Common myeloid progenitor, CD34-positive (primary cell): ENCODE measurements at regions not wholly inside any gene's neighbourhood (a gene's known extent, or its start where the extent isn't known, plus 50 kb on each side); places are given as distances from the start of the nearest gene placed in this dataset.

Experiments
- CTCF ChIA-PET: fragments of 350-600 bp; sonication (Branson Sonifier 250); formaldehyde crosslinking; loops from one replicate; lab custom pipeline; 2021; ENCODE audit warnings: antibody characterized with exemption; lab: Charles Lee
- POLR2A ChIA-PET: fragments of 350-600 bp; sonication (Branson Sonifier 250); formaldehyde crosslinking; loops from one replicate; lab custom pipeline; 2021; ENCODE audit warnings: antibody characterized with exemption; lab: Charles Lee
- DNase-seq, 3 donors: peaks; one replicate each; pipeline versions ENCODE4 v3.0.0 to v3.0.0-alpha.2; 2013
- H3K27ac ChIP-seq, 2 experiments: 1 replicate in 1 of 2; 2 replicates in 1 of 2; pipeline ENCODE4 v1.7.0; 2013; ENCODE audit warnings: inconsistent platforms in 2 of 2, low read length in 2 of 2, mild to moderate bottlenecking in 2 of 2, low read depth in 1 of 2, moderate library complexity in 1 of 2; ENCODE audit not compliant: severe bottlenecking in 2 of 2, insufficient read depth in 1 of 2, poor library complexity in 1 of 2
- H3K27me3 ChIP-seq, 5 experiments: replicated peaks in 2 of 5; 1 replicate in 3 of 5; 2 replicates in 2 of 5; pipeline versions ENCODE4 v1.6.1 to v1.7.0; 2013; ENCODE audit warnings: low read length in 4 of 5, mild to moderate bottlenecking in 2 of 5, moderate library complexity in 2 of 5, inconsistent platforms in 1 of 5; ENCODE audit not compliant: insufficient read depth in 5 of 5, control insufficient read depth in 4 of 5
- H3K36me3 ChIP-seq, 4 experiments: 1 replicate in 2 of 4; 2 replicates in 2 of 4; pipeline versions ENCODE4 v1.6.1 to v1.7.0; 2013; ENCODE audit warnings: low read length in 3 of 4, control low read depth in 1 of 4, mild to moderate bottlenecking in 1 of 4; ENCODE audit not compliant: control insufficient read depth in 4 of 4, insufficient read depth in 4 of 4
- H3K4me1 ChIP-seq, 4 experiments: 1 replicate in 3 of 4; 2 replicates in 1 of 4; pipeline versions ENCODE4 v1.6.1 to v1.7.1; 2013; ENCODE audit warnings: low read length in 3 of 4, mild to moderate bottlenecking in 3 of 4, control low read depth in 1 of 4, inconsistent platforms in 1 of 4, moderate library complexity in 1 of 4; ENCODE audit not compliant: control insufficient read depth in 4 of 4, insufficient read depth in 4 of 4; ENCODE audit errors: control extremely low read depth in 1 of 4
- H3K4me3 ChIP-seq, 7 experiments: 1 replicate in 4 of 7; 2 replicates in 3 of 7; pipeline versions ENCODE4 v1.5.1 to v1.7.0; 2013; ENCODE audit warnings: mild to moderate bottlenecking in 7 of 7, low read length in 6 of 7, moderate library complexity in 6 of 7, inconsistent platforms in 2 of 7, low read depth in 2 of 7, control low read depth in 1 of 7; ENCODE audit not compliant: insufficient read depth in 4 of 7, control insufficient read depth in 1 of 7; ENCODE audit errors: extremely low read depth in 1 of 7
- H3K9me3 ChIP-seq, 5 experiments: 1 replicate in 4 of 5; 2 replicates in 1 of 5; pipeline versions ENCODE4 v1.6.1 to v1.7.1; 2013; ENCODE audit warnings: low read length in 4 of 5, mild to moderate bottlenecking in 2 of 5, inconsistent platforms in 1 of 5, low read depth in 1 of 5, moderate library complexity in 1 of 5; ENCODE audit not compliant: control insufficient read depth in 4 of 5, insufficient read depth in 2 of 5; ENCODE audit errors: control extremely low read depth in 1 of 5
- WGBS: methylation state at CpG from one replicate; pipeline ENCODE4 v1.1.5; 2013; ENCODE audit not compliant: insufficient coverage; 5-methylcytosine and 5-hydroxymethylcytosine counted together

DNA sequence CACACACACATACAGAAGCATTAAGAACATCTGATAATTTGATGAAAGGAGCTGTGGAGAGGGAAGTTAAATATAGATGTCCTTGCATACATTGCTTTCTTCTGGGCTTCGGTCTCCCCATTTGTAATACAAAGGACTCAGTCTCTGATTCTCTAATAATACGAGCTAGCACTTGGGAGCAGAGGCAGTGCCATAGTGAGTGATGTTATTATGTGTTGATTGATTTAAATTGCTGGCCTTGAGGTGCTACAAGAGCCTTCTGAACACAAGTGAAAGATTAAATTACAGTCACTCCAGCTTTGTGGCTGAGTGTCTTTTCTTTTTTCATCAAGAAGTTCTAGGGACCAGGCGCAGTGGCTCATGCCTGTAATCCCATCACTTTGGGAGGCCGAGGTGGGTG lies 61.5 kb upstream of the HMGXB4 start:
- WGBS = 100% methylated on average over 2 of the region's 4 CpGs
- H3K27ac ChIP-seq = no peak overlapping the region
- no peaks in the 10 kb centered on the region for H3K36me3 ChIP-seq
- no peak for DNase-seq
- no peaks in the 10 kb centered on the region for H3K4me1 ChIP-seq
- peaks cover 0 to 4% (median 0%) of the 10 kb centered on the region in 5 experiments for H3K9me3 ChIP-seq
- peaks cover 0 to 28% (median 6%) of the 10 kb centered on the region in 5 experiments for H3K27me3 ChIP-seq
- POLR2A ChIA-PET = no interaction called here
- CTCF ChIA-PET = no interaction called here
- no peak overlapping the region for H3K4me3 ChIP-seq

DNA sequence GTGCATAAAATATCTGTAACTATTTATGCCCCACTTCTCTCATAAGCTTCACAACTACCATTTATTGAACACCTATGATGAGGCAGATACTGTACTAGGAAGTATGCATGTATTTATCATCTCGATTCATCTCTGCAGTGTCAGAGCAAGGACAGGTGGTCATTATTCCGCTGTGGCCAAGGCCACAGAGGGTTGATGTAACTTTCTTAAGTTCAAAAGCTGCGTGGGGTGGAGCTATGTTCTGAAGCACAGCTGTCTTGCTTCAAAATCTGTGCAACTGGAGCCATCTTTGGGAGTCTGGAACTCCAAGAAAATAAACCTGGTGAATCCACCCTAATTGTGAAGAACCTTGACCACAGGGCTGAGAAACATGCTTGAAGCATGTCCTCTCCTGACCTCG lies 60.2 kb upstream of the HMGXB4 start:
- no peak overlapping the region for H3K4me3 ChIP-seq
- no peaks in the 10 kb centered on the region for H3K36me3 ChIP-seq
- peaks cover 0 to 1% (median 0%) of the 10 kb centered on the region in 5 experiments for H3K9me3 ChIP-seq
- WGBS = 88% methylated on average over 4 of the region's 4 CpGs
- CTCF ChIA-PET = no interaction called here
- no peaks in the 10 kb centered on the region for H3K4me1 ChIP-seq
- H3K27me3 ChIP-seq = peaks cover 0 to 28% (median 6%) of the 10 kb centered on the region in 5 experiments
- POLR2A ChIA-PET = no interaction called here
- H3K27ac ChIP-seq = no peak overlapping the region
- no peak for DNase-seq

DNA sequence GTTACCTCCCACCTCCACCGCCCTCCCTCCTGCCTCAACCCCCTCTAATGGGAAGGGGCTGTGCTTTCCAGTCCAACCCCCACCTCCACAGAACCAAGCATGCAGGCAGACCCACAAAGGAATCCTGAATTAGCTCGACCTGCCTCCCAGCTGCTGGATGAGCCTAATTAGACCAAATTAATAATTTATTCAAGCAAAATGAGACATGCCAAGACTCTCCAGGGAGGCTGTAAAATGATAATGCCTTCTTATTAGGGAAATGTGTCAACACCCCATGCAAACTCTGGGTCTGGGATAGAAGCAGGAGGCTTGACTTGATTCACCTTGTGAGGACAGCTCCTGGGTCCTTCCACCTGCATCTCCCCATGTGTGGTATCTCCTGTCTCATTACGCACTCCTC lies 59.4 kb upstream of the HMGXB4 start:
- Histone ChIP-seq H3K27ac (no peak overlapping the region), H3K4me3 (no peak overlapping the region), H3K4me1 (no peaks in the 10 kb centered on the region), H3K36me3 (no peaks in the 10 kb centered on the region), H3K27me3 (peaks cover 0 to 28% (median 6%) of the 10 kb centered on the region in 5 experiments), H3K9me3 (peaks cover 0 to 1% (median 0%) of the 10 kb centered on the region in 5 experiments)
- DNase-seq = no peak
- POLR2A ChIA-PET = interaction anchor here (0.6 kb wide), 1 partner anchor 448 kb away, joined by 3 read pairs; no protein-coding TSS in a partner anchor
- CTCF ChIA-PET = no interaction called here
- 67% methylated on average over 1 of the region's 3 CpGs for WGBS

DNA sequence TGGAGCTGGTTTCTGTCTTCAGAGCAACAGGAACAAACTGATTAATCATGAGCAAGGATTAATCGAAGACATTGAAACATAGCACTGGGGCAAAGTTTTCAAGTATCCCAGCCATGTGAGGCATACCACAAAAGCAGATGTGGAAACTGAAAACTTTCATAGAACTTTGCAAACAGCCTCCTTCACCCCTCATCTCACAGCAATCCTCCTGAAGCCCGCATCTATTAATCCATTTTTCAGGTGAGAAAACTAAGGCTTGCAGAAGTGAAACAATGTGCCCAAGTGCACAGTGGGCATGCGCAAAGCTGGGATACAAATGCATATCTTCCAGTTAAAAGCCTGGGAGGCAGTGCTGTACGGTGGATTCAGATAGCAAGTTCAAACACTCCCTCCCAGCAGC lies 58.6 kb upstream of the HMGXB4 start:
- no peak overlapping the region for H3K27ac ChIP-seq
- H3K27me3 ChIP-seq = peaks cover 0 to 28% (median 6%) of the 10 kb centered on the region in 5 experiments
- ChIA-PET POLR2A (no interaction called here), CTCF (no interaction called here)
- H3K4me1 ChIP-seq = no peaks in the 10 kb centered on the region
- H3K9me3 ChIP-seq = peaks cover 0 to 1% (median 0%) of the 10 kb centered on the region in 5 experiments
- no peak overlapping the region for H3K4me3 ChIP-seq
- H3K36me3 ChIP-seq = no peaks in the 10 kb centered on the region
- no peak for DNase-seq
- 85% methylated on average over 4 of the region's 4 CpGs for WGBS

DNA sequence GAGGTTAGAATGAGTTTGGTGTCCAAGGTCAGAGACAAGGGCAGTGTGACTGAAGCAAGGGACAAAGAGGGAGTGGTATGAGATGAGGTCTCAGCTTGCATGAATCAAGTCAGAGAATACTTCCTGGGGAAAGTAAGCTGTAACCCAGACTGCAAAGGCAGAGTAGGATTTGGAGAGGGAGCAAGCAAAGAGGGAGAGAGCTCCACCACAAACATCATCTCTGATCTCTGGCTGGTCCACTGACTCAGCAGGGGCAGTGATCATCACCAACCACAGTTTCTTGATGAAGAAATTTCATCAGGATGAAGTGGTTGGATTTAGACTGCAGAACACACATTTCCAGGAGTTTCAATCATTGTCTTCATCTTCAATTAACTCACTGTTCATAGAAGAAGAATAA lies 54.9 kb upstream of the HMGXB4 start:
- no peaks in the 10 kb centered on the region for H3K36me3 ChIP-seq
- H3K9me3 ChIP-seq = peaks cover 0 to 1% (median 0%) of the 10 kb centered on the region in 5 experiments
- H3K4me1 ChIP-seq = no peaks in the 10 kb centered on the region
- ChIA-PET CTCF (no interaction called here), POLR2A (no interaction called here)
- no peak overlapping the region for H3K27ac ChIP-seq
- DNase-seq = no peak
- H3K27me3 ChIP-seq = peaks cover 2 to 19% (median 6%) of the 10 kb centered on the region in 5 experiments
- no peak overlapping the region for H3K4me3 ChIP-seq

DNA sequence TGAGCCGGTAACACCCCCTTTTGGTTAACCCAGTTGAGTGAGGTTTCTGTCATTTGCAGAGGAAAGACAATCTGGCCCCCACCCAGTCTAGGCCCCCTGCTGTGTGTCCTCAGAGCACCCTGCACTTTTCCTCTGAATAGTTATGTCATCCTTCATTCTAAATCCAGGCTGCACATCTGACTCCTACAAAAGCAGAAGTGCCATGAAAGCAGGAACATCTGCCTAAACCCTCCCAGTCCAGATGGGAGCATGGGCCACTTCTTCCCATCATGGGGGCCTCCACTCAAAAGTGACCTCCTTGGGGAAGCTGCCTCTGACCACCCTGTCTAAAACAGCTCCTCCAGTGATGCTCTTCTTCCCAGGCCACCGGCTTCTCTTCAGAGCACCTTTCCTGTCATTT lies 53.7 kb upstream of the HMGXB4 start:
- H3K4me3 ChIP-seq = no peak overlapping the region
- ChIA-PET POLR2A (no interaction called here), CTCF (no interaction called here)
- H3K4me1 ChIP-seq = no peaks in the 10 kb centered on the region
- no peak for DNase-seq
- H3K9me3 ChIP-seq = peaks cover 0 to 1% (median 0%) of the 10 kb centered on the region in 5 experiments
- 100% methylated on average over 2 of the region's 2 CpGs for WGBS
- H3K27ac ChIP-seq = no peak overlapping the region
- H3K36me3 ChIP-seq = no peaks in the 10 kb centered on the region
- peaks cover 0 to 9% (median 2%) of the 10 kb centered on the region in 5 experiments for H3K27me3 ChIP-seq

DNA sequence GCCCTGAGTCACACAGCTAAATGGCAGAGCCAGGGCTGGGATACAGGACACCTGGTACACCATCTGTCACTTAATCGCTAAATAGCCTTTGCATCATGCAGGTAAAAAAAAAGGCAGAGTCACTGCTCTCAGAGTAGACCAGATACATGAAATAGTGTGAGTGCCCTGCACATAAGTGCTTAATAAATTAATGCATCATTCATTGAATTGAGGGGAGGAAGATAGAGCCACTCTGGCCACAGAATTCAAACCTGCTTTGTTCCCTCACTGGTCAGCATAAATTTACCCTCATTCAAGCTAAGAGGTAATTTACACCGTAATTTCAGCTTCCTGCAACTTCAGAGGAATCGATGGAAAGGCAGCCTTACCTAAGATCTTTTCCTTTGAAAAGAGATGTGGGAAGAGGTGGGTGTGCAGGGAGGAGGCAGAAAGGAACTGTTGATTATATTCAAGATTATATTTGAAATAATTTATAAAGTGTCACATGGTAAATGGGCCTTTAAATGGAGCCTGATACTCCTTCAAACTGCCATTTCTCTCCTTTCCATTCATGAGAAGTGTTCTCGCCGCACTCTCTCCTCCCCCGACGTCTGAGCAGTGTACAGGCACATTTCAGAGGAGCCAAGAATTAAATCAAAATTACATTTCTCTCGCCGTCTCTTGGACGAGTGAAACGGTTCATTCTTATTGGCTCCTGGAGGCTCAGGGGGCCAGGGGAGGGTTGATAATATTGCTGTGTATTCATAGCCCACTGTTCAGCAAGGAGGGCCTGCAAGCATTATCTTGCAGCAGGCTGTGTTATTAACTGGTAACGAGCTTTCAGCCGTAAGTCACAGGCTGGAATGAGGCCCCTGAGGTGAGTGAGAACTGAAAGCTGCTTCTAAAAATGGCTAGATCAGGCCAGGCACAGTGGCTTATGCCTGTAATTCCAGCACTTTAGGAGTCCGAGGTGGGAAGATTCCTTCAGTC lies 52.2 kb upstream of the HMGXB4 start:
- CTCF ChIA-PET = interaction anchor here (0.9 kb wide), 1 partner anchor 75 kb away, joined by 3 read pairs; no protein-coding TSS in a partner anchor

More for the DNA sequence above, 52.2 kb upstream of the HMGXB4 start:
- POLR2A ChIA-PET = no interaction called here
- peaks cover 0 to 7% (median 2%) of the 10 kb centered on the region in 5 experiments for H3K27me3 ChIP-seq
- H3K4me3 ChIP-seq = no peak overlapping the region
- DNase-seq = no peak
- no peaks in the 10 kb centered on the region for H3K4me1 ChIP-seq
- H3K27ac ChIP-seq = no peak overlapping the region
- WGBS = 89% methylated on average over 8 of the region's 14 CpGs
- H3K36me3 ChIP-seq = no peaks in the 10 kb centered on the region
- peaks cover 0 to 1% (median 0%) of the 10 kb centered on the region in 5 experiments for H3K9me3 ChIP-seq
